ENCODE measurements at regions not wholly inside any gene's neighbourhood (a gene's known extent, or its start where the extent isn't known, plus 50 kb on each side); places are given as distances from the start of the nearest gene placed in this dataset.

DNA sequence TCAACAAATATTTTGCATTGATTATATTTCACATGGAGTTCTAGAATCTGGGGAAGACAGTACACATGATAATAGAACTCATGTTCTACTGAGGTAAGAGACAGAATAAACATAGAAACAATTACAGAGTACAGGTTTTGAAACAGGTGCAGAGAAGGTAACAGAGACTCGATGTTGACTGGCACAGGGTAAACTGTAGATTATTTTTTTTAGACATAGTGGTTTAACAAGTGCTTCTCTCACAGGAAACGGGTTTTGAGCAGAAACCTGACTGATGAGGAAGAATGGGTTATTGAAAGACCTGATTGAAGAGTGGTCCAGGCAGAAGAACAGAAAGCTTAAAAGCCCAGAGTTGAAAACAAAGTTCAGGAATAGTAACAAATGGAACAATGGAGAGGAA is 1002.5 kb upstream of the FAM98A start:
- no peaks in the 10 kb centered on the region for H3K27me3 Mint-ChIP-seq (ENCODE audit: low read depth)
- TF ChIP-seq, protein P1, sequence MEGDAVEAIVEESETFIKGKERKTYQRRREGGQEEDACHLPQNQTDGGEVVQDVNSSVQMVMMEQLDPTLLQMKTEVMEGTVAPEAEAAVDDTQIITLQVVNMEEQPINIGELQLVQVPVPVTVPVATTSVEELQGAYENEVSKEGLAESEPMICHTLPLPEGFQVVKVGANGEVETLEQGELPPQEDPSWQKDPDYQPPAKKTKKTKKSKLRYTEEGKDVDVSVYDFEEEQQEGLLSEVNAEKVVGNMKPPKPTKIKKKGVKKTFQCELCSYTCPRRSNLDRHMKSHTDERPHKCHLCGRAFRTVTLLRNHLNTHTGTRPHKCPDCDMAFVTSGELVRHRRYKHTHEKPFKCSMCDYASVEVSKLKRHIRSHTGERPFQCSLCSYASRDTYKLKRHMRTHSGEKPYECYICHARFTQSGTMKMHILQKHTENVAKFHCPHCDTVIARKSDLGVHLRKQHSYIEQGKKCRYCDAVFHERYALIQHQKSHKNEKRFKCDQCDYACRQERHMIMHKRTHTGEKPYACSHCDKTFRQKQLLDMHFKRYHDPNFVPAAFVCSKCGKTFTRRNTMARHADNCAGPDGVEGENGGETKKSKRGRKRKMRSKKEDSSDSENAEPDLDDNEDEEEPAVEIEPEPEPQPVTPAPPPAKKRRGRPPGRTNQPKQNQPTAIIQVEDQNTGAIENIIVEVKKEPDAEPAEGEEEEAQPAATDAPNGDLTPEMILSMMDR (IDR thresholded peaks at IDR 0.05; ENCODE audit: unreplicated experiment in 3 of 3), result no peak
- H3K36me3 Mint-ChIP-seq (ENCODE audit: low read depth), result no peaks in the 10 kb centered on the region
- no peaks in the 10 kb centered on the region for H3K9me3 Mint-ChIP-seq
- no peak overlapping the region for H3K4me3 Mint-ChIP-seq
- H3K27ac Mint-ChIP-seq, result no peak overlapping the region
- H3K4me1 Mint-ChIP-seq, result no peaks in the 10 kb centered on the region

DNA sequence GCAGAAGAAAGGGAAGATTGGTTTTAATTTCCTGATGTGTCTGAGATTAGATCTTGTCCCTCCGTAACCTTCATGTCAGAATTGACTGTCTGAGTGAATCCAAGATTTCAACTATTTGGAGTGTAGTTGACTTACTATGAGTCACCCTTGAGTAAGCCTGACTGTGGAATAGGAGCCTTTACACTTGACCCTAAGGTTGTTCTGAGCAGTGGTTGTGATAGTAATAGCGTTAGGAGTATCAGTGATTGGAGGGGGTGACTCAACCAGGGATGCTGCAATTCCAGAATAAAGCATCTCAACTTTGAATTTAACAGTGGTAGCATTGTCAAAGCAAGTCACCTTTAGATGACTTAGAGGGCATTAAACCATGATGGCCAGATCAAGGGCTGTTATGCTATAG is 979.5 kb upstream of the FAM98A start:
- Mint-ChIP-seq H3K4me1 (no peaks in the 10 kb centered on the region), H3K4me3 (no peak overlapping the region), H3K27me3 (ENCODE audit: low read depth) (no peaks in the 10 kb centered on the region), H3K27ac (no peak overlapping the region), H3K36me3 (ENCODE audit: low read depth) (no peaks in the 10 kb centered on the region), H3K9me3 (peaks cover 3% of the 10 kb centered on the region)
- TF ChIP-seq, protein P1 (IDR thresholded peaks at IDR 0.05; ENCODE audit: unreplicated experiment in 3 of 3), result no peak

DNA sequence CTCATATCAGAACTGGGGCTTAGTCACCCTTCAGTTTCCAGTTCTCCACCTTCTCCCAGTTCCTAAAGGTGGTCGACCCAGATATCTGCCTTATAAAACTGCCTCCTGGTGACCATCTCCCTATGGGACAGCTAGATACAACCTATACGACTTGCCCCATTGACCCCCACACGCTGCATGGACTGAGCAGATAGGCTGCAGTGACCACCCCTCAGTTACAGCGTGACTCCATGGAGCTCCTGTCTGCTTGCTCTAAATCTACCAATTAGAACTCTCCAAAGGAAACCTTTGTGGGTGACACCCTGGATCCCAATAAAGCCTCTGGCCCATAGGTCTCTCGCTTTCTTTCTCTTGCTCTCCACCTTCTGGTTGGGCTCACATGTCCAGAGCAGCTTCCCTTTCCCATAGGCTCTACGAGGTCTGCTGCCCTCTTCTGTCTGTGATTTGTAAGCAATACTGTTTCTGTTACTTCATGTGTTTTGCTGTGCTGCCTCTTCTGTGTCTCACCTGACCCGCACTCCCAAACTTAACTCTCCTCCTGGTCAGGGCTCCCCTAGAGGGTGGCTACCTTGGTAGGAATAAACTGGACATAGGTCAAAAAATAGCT is 971.3 kb upstream of the FAM98A start:
- TF ChIP-seq, protein P1 (IDR thresholded peaks at IDR 0.05; ENCODE audit: unreplicated experiment in 3 of 3), result peak; percentile 39 to 53 (median 44)
- no peak overlapping the region for H3K4me3 Mint-ChIP-seq
- no peaks in the 10 kb centered on the region for H3K4me1 Mint-ChIP-seq

DNA sequence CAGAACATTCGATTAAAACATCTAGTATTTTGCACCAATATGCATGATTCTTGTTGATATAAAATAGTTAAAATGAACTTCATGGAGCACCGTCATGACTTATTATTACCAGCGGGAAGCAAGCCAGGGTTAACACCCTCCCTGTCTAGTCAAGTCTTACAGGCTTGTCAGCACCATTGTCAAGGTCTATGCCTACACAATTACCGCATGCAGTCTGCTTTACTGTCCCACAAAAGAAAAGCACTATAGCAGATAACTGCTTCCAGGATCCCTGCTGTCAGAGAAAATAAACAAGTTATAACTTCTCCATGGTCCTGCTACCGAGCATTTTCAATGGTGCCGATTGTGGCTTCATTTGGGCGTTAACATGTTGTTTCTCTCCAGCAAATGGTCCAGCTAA is 968.0 kb upstream of the FAM98A start:
- H3K4me1 Mint-ChIP-seq, result no peaks in the 10 kb centered on the region
- peaks cover 4% of the 10 kb centered on the region for H3K27me3 Mint-ChIP-seq (ENCODE audit: low read depth)
- peaks cover 2% of the 10 kb centered on the region for H3K9me3 Mint-ChIP-seq
- no peak overlapping the region for H3K27ac Mint-ChIP-seq
- no peak overlapping the region for H3K4me3 Mint-ChIP-seq
- TF ChIP-seq, protein P1 (IDR thresholded peaks at IDR 0.05; ENCODE audit: unreplicated experiment in 3 of 3), result no peak
- no peaks in the 10 kb centered on the region for H3K36me3 Mint-ChIP-seq (ENCODE audit: low read depth)

More for the DNA sequence above, 971.3 kb upstream of the FAM98A start:
- Mint-ChIP-seq H3K36me3 (ENCODE audit: low read depth) (no peaks in the 10 kb centered on the region), H3K27ac (no peak overlapping the region), H3K9me3 (no peaks in the 10 kb centered on the region), H3K27me3 (ENCODE audit: low read depth) (peaks cover 4% of the 10 kb centered on the region)

DNA sequence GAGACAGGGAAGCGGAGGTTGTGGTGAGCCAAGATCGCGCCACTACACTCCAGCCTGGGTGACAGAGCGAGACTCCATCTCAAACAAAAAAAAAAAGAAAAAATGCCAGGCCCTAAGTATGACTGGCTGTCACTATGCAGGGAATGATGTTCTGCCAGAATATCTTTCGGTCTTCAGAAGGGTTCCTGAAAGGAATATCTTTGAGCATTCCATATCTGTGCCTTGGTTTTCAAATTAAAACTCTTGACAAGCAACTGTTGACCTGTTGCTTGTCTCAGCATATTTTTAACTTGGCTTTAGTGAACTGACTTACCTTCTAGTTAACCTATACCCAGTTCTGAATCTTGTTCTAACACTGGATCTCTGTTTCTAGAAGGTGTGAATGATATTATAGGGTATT is 953.2 kb upstream of the FAM98A start:
- Mint-ChIP-seq H3K27me3 (ENCODE audit: low read depth) (no peaks in the 10 kb centered on the region), H3K9me3 (peaks cover 7% of the 10 kb centered on the region), H3K4me1 (no peaks in the 10 kb centered on the region), H3K36me3 (ENCODE audit: low read depth) (no peaks in the 10 kb centered on the region), H3K4me3 (no peak overlapping the region), H3K27ac (no peak overlapping the region)
- TF ChIP-seq, protein P1 (IDR thresholded peaks at IDR 0.05; ENCODE audit: unreplicated experiment in 3 of 3), result no peak

DNA sequence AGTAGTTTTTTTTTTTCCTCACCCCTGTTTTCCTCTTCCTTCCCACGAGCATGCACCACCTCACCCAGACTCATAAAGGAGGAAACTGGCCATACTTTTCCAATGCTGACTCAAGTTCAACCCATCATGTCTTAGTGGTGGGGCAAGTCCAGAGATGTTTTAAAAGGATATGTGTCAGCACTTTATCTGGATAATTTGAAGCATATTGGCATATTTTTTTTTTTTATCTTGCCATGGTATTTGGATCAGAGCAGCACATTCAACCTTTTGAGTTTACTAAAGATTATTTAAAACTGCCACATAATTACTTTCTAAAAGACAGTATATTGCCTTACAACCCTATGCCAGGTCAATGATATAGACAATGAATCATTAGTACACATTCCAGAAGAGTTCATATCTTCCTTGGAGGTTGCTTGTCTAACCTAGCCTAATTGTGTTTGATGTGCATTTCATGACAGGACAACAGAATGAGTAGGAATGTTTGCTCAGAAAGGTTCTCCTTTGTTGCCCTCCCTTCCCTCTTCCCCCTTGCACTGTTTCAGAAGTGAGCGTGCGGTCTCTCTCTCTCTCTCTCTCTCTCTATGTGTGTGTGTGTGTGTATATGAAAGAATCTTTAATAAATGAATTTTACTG is 950.7 kb upstream of the FAM98A start:
- Mint-ChIP-seq H3K27me3 (ENCODE audit: low read depth) (no peaks in the 10 kb centered on the region), H3K4me3 (no peak overlapping the region), H3K36me3 (ENCODE audit: low read depth) (no peaks in the 10 kb centered on the region), H3K27ac (no peak overlapping the region), H3K4me1 (no peaks in the 10 kb centered on the region), H3K9me3 (peaks cover 7% of the 10 kb centered on the region)
- TF ChIP-seq, protein P1 (IDR thresholded peaks at IDR 0.05; ENCODE audit: unreplicated experiment in 3 of 3), result no peak

Measured in nephron (organoid).